Body of pancreas (tissue), 4 donors: ENCODE measurements at regions not wholly inside any gene's neighbourhood (a gene's known extent, or its start where the extent isn't known, plus 50 kb on each side); places are given as distances from the start of the nearest gene placed in this dataset.

Source experiments
- CTCF ChIP-seq, 7 experiments: fragments of 450-650 bp in 4 of 7; fragments of 200-600 bp in 3 of 7; sonication (generic) in 3 of 7; IDR thresholded peaks; one replicate each; pipeline ENCODE4 v1.5.1; 2016 to 2019; ENCODE audit warnings: antibody characterized with exemption in 7 of 7
- POLR2A ChIP-seq, 3 donors: fragments of 450-650 bp; IDR thresholded peaks; one replicate each; pipeline ENCODE4 v1.6.1; 2016; ENCODE audit warnings: antibody characterized with exemption in 3 of 3, mild to moderate bottlenecking in 2 of 3

GRCh38 chr18:77980275-77980674 is 730.6 kb downstream of the GALR1 start:
- no peak for TF ChIP-seq CTCF (IDR thresholded peaks at IDR 0.05)
- no peak for TF ChIP-seq POLR2A (IDR thresholded peaks at IDR 0.05)
